ENCODE measurements at regions not wholly inside any gene's neighbourhood (a gene's known extent, or its start where the extent isn't known, plus 50 kb on each side); places are given as distances from the start of the nearest gene placed in this dataset.
"Not testable (repeated sequence)": the region's sequence is repeated elsewhere in the genome, so short reads cannot be mapped to it uniquely, and the experiment has no call there.

DNA sequence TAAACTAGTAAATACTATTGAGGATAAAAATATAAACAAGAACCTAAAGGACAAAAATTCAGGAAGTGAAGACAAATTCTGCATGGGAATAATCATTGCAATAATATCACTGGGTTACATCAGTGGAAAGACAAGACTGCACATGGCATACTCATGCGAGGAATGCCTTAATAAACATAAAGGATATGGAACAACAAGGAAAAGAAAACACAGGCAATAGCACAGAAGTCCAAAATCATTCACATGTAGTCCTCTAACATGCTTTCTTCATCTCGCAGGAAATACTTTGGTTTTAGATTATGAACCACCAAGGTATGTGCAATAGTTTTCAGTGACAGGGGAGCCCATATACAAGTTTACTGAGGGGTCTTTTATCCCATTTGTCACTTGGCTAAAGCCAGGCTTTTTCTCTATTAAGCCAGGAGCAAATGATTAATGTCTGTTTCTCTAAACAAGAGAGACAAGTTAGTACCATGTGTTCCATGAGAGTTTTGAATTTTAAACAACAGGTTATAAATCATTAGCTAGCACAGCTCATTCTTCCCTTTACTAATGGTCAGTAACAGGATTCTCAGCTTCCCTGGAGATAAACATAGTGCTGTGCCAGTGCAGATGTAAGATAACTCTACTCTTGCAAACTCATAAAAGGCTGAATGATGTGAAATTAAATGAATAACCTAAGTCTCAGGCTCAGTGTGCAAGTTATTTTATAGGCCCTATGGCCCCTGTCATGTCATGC, 353.6 kb upstream of the FSIP2 start:
- WGBS = 83% methylated on average over 2 of the region's 2 CpGs
- Histone ChIP-seq H3K27me3 (ENCODE audit: insufficient read depth, low read length) (no peaks in the 10 kb centered on the region), H3K36me3 (ENCODE audit: insufficient read depth, low read length) (no peaks in the 10 kb centered on the region), H3K4me1 (ENCODE audit: insufficient read depth, low read length) (no peaks in the 10 kb centered on the region), H3K4me3 (ENCODE audit: low read length) (no peak overlapping the region), H3K9me3 (ENCODE audit: insufficient read depth, low read depth, low read length) (no peaks in the 10 kb centered on the region), H3K27ac (ENCODE audit: low read depth, low read length) (no peak overlapping the region), H3K9ac (ENCODE audit: low read depth, low read length) (no peak overlapping the region)

- no peak overlapping the region for H3K4me3 ChIP-seq (ENCODE audit: low read length)
- no peaks in the 10 kb centered on the region for H3K36me3 ChIP-seq (ENCODE audit: insufficient read depth, low read length)
- H3K4me1 ChIP-seq (ENCODE audit: insufficient read depth, low read length) = 0 out of 2 replicates have a peak, but pooled peaks cover 3% of the 10 kb centered on the region
- no peak overlapping the region for H3K27ac ChIP-seq (ENCODE audit: low read depth, low read length)
- H3K9me3 ChIP-seq (ENCODE audit: insufficient read depth, low read depth, low read length) = no peaks in the 10 kb centered on the region
- H3K27me3 ChIP-seq (ENCODE audit: insufficient read depth, low read length) = no peaks in the 10 kb centered on the region
- WGBS = 67% methylated on average over 2 of the region's 2 CpGs
- no peak overlapping the region for H3K9ac ChIP-seq (ENCODE audit: low read depth, low read length)
Measured at GRCh38 chr2:185388226-185388625, 350.4 kb upstream of the FSIP2 start.

GRCh38 chr2:185391543-185391942, 347.1 kb upstream of the FSIP2 start:
- Histone ChIP-seq H3K4me1 (ENCODE audit: insufficient read depth, low read length) (0 out of 2 replicates have a peak, but pooled peaks cover 3% of the 10 kb centered on the region), H3K36me3 (ENCODE audit: insufficient read depth, low read length) (no peaks in the 10 kb centered on the region), H3K27ac (ENCODE audit: low read depth, low read length) (no peak overlapping the region), H3K9me3 (ENCODE audit: insufficient read depth, low read depth, low read length) (0 out of 2 replicates have a peak, but pooled peaks cover 4% of the 10 kb centered on the region), H3K4me3 (ENCODE audit: low read length) (no peak overlapping the region), H3K9ac (ENCODE audit: low read depth, low read length) (no peak overlapping the region), H3K27me3 (ENCODE audit: insufficient read depth, low read length) (no peaks in the 10 kb centered on the region)

DNA sequence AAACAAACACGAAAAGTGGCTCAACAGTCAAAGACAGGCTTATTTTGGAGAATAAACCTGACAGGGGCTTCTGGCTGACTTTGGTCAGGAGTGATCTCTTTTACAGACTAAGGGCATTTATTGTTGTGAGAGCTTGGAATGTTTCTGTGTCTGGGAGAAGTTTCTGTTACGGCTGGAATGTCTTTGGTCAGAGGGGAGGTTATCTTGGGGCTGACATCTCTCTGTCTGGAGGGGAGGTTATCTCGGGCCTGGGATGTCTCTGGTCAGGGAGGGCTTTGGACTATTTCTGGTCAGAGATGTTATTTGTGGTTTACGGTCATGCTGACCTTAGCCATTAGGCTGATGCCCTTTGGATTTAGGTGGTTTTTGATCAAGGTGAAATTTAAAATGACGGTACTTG, 345.5 kb upstream of the FSIP2 start:
- peaks cover 18% of the 10 kb centered on the region; the same call in 1 of the 2 replicates for H3K9me3 ChIP-seq (ENCODE audit: insufficient read depth, low read depth, low read length)
- H3K9ac ChIP-seq (ENCODE audit: low read depth, low read length) = no peak overlapping the region
- no peak overlapping the region for H3K4me3 ChIP-seq (ENCODE audit: low read length)
- H3K27me3 ChIP-seq (ENCODE audit: insufficient read depth, low read length) = no peaks in the 10 kb centered on the region
- 0 out of 2 replicates have a peak, but pooled peaks cover 3% of the 10 kb centered on the region for H3K4me1 ChIP-seq (ENCODE audit: insufficient read depth, low read length)
- H3K27ac ChIP-seq (ENCODE audit: low read depth, low read length) = no peak overlapping the region
- WGBS = 91% methylated on average over 5 of the region's 5 CpGs
- H3K36me3 ChIP-seq (ENCODE audit: insufficient read depth, low read length) = no peaks in the 10 kb centered on the region

- 0 out of 2 replicates have a peak, but pooled peaks cover 7% of the 10 kb centered on the region for H3K9me3 ChIP-seq (ENCODE audit: insufficient read depth, low read depth, low read length)
- no peaks in the 10 kb centered on the region for H3K36me3 ChIP-seq (ENCODE audit: insufficient read depth, low read length)
- no peaks in the 10 kb centered on the region for H3K4me1 ChIP-seq (ENCODE audit: insufficient read depth, low read length)
- H3K9ac ChIP-seq (ENCODE audit: low read depth, low read length) = no peak overlapping the region
- no peak overlapping the region for H3K27ac ChIP-seq (ENCODE audit: low read depth, low read length)
- no peaks in the 10 kb centered on the region for H3K27me3 ChIP-seq (ENCODE audit: insufficient read depth, low read length)
- no CpG with 5 or more reads among the region's 1 CpG for WGBS
- H3K4me3 ChIP-seq (ENCODE audit: low read length) = no peak overlapping the region
Measured at GRCh38 chr2:185402474-185402873, 336.1 kb upstream of the FSIP2 start.

GRCh38 chr2:185404578-185404977, 334.0 kb upstream of the FSIP2 start:
- H3K36me3 ChIP-seq (ENCODE audit: insufficient read depth, low read length) = no peaks in the 10 kb centered on the region
- H3K9me3 ChIP-seq (ENCODE audit: insufficient read depth, low read depth, low read length) = no peaks in the 10 kb centered on the region
- H3K27ac ChIP-seq (ENCODE audit: low read depth, low read length) = no peak overlapping the region
- WGBS = 100% methylated on average over 2 of the region's 2 CpGs
- H3K4me3 ChIP-seq (ENCODE audit: low read length) = no peak overlapping the region
- H3K27me3 ChIP-seq (ENCODE audit: insufficient read depth, low read length) = no peaks in the 10 kb centered on the region
- H3K4me1 ChIP-seq (ENCODE audit: insufficient read depth, low read length) = no peaks in the 10 kb centered on the region
- H3K9ac ChIP-seq (ENCODE audit: low read depth, low read length) = no peak overlapping the region

GRCh38 chr2:185417111-185417510, 321.5 kb upstream of the FSIP2 start:
- WGBS = 96% methylated on average over 3 of the region's 3 CpGs
- Histone ChIP-seq H3K4me1 (ENCODE audit: insufficient read depth, low read length) (no peaks in the 10 kb centered on the region), H3K9me3 (ENCODE audit: insufficient read depth, low read depth, low read length) (no peaks in the 10 kb centered on the region), H3K27ac (ENCODE audit: low read depth, low read length) (no peak overlapping the region), H3K4me3 (ENCODE audit: low read length) (no peak overlapping the region), H3K36me3 (ENCODE audit: insufficient read depth, low read length) (no peaks in the 10 kb centered on the region), H3K9ac (ENCODE audit: low read depth, low read length) (no peak overlapping the region), H3K27me3 (ENCODE audit: insufficient read depth, low read length) (no peaks in the 10 kb centered on the region)

GRCh38 chr2:185417688-185418087, 320.9 kb upstream of the FSIP2 start:
- Histone ChIP-seq H3K4me1 (ENCODE audit: insufficient read depth, low read length) (no peaks in the 10 kb centered on the region), H3K27ac (ENCODE audit: low read depth, low read length) (no peak overlapping the region), H3K27me3 (ENCODE audit: insufficient read depth, low read length) (no peaks in the 10 kb centered on the region), H3K4me3 (ENCODE audit: low read length) (no peak overlapping the region), H3K9ac (ENCODE audit: low read depth, low read length) (no peak overlapping the region), H3K9me3 (ENCODE audit: insufficient read depth, low read depth, low read length) (no peaks in the 10 kb centered on the region), H3K36me3 (ENCODE audit: insufficient read depth, low read length) (no peaks in the 10 kb centered on the region)

DNA sequence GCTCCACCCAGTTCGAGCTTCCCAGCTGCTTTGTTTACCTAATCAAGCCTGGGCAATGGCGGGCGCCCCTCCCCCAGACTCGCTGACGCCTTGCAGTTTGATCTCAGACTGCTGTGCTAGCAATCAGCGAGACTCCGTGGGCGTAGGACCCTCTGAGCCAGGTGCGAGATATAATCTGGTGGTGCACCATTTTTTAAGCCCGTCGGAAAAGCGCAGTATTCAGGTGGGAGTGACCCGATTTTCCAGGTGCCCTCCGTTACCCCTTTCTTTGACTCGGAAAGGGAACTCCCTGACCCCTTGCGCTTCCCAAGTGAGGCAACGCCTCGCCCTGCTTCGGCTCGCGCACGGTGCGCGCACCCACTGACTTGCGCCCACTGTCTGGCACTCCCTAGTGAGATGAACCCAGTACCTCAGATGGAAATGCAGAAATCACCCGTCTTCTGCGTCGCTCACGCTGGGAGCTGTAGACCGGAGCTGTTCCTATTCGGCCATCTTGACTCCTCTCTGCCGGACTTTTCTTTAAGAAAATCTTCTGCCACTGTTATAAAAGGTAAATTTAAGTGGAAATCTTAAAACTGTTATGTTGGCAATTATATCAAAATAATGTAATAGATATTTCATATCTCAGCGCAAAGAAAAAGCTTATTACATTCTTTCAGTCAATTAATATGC, 313.5 kb upstream of the FSIP2 start:
- Histone ChIP-seq H3K9ac (ENCODE audit: low read depth, low read length) (peak overlapping the region; percentile 92), H3K4me3 (ENCODE audit: low read length) (peak overlapping the region; percentile 87), H3K27ac (ENCODE audit: low read depth, low read length) (peak overlapping the region; percentile 75), H3K4me1 (ENCODE audit: insufficient read depth, low read length) (peaks cover 20% of the 10 kb centered on the region)
- WGBS = 5% methylated on average over 32 of the region's 33 CpGs
- not testable (repeated sequence) for H3K9me3 ChIP-seq (ENCODE audit: insufficient read depth, low read depth, low read length); H3K27me3 ChIP-seq (ENCODE audit: insufficient read depth, low read length); H3K36me3 ChIP-seq (ENCODE audit: insufficient read depth, low read length)

DNA sequence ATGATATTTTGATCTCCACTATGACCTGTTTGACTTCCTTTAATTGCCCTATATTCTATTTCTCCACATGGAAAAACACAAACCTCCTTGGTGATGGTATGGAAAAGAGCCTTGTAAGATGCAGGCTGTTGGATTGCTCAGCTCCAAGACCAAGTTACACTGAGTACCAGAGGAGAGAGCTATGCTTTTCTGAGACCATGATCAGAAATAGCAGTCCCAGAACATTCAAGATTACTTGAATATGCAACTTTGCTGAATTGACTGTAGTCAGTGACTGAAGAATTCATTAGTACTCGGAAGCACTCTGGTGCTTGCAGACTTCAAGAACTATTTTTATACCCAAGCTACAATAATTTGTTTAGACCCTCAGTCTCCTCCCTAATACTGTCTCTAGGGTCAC, 310.6 kb upstream of the FSIP2 start:
- H3K9ac ChIP-seq (ENCODE audit: low read depth, low read length) = no peak overlapping the region
- no peak overlapping the region for H3K27ac ChIP-seq (ENCODE audit: low read depth, low read length)
- 91% methylated on average over 1 of the region's 1 CpG for WGBS
- H3K4me3 ChIP-seq (ENCODE audit: low read length) = no peak overlapping the region
- peaks cover 20% of the 10 kb centered on the region for H3K4me1 ChIP-seq (ENCODE audit: insufficient read depth, low read length)
- H3K36me3 ChIP-seq (ENCODE audit: insufficient read depth, low read length) = no peaks in the 10 kb centered on the region
- no peaks in the 10 kb centered on the region for H3K27me3 ChIP-seq (ENCODE audit: insufficient read depth, low read length)
- no peaks in the 10 kb centered on the region for H3K9me3 ChIP-seq (ENCODE audit: insufficient read depth, low read depth, low read length)

DNA sequence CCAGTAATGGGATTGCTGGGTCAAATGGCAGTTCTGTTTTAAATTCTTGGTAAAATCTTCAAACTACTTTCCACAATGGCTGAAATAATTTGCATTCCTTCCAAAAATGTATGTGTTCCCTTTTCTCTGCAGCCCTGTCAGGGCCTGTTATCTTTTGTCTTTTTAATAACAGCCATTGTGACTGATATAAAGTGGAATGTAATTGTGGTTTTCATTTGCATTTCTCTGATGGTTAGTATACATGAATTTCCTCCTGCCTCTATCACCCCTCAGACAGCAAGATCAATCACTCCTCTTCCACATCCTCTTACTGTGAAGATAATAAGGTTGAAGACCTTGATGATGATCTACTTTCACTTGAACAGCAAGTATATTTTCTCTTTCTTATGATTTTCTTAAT, 304.8 kb upstream of the FSIP2 start:
- Histone ChIP-seq H3K4me3 (ENCODE audit: low read length) (no peak overlapping the region), H3K9me3 (ENCODE audit: insufficient read depth, low read depth, low read length) (no peaks in the 10 kb centered on the region), H3K27ac (ENCODE audit: low read depth, low read length) (peak overlapping the region; percentile 60; the same call in 1 of the 2 replicates), H3K27me3 (ENCODE audit: insufficient read depth, low read length) (no peaks in the 10 kb centered on the region), H3K36me3 (ENCODE audit: insufficient read depth, low read length) (no peaks in the 10 kb centered on the region), H3K4me1 (ENCODE audit: insufficient read depth, low read length) (peaks cover 6% of the 10 kb centered on the region), H3K9ac (ENCODE audit: low read depth, low read length) (no peak overlapping the region)
